Esophagus squamous epithelium (tissue), 4 donors: ENCODE measurements at regions not wholly inside any gene's neighbourhood (a gene's known extent, or its start where the extent isn't known, plus 50 kb on each side); places are given as distances from the start of the nearest gene placed in this dataset.

Experiments used
- POLR2A ChIP-seq, 4 donors: fragments of 450-650 bp; IDR thresholded peaks; one replicate each; pipeline ENCODE4 v1.6.1; 2017; ENCODE audit warnings: antibody characterized with exemption in 4 of 4, mild to moderate bottlenecking in 4 of 4, moderate library complexity in 3 of 4
- TF ChIP-seq, protein P1 (sequence below), 6 experiments: fragments of 450-650 bp in 4 of 6; fragments of 200-600 bp in 2 of 6; sonication (generic) in 2 of 6; IDR thresholded peaks; one replicate each; pipeline ENCODE4 v1.5.1; 2016 to 2019; ENCODE audit warnings: antibody characterized with exemption in 6 of 6, mild to moderate bottlenecking in 4 of 6, moderate library complexity in 4 of 6

DNA sequence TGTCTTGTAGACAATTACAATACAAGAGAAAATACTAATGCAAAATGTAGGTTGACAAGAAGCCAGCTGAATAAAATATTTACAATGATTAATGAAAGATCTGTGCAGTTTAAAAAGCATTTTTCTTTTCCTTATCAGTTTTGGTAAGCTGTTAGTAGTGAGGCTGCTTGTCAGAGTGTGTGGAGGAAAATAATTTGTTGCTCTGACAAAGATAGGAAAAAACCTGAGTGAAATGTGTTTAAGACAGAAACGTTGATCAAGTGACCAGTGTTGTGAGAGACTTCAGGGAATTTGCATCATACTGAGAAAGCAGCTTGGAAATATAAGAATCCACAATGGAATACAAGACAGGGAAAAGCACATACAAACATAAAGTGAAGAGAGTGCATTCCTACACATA is 360.3 kb upstream of the CDH18 start:
- TF ChIP-seq POLR2A (IDR thresholded peaks at IDR 0.05): no peak
- TF ChIP-seq, protein P1, sequence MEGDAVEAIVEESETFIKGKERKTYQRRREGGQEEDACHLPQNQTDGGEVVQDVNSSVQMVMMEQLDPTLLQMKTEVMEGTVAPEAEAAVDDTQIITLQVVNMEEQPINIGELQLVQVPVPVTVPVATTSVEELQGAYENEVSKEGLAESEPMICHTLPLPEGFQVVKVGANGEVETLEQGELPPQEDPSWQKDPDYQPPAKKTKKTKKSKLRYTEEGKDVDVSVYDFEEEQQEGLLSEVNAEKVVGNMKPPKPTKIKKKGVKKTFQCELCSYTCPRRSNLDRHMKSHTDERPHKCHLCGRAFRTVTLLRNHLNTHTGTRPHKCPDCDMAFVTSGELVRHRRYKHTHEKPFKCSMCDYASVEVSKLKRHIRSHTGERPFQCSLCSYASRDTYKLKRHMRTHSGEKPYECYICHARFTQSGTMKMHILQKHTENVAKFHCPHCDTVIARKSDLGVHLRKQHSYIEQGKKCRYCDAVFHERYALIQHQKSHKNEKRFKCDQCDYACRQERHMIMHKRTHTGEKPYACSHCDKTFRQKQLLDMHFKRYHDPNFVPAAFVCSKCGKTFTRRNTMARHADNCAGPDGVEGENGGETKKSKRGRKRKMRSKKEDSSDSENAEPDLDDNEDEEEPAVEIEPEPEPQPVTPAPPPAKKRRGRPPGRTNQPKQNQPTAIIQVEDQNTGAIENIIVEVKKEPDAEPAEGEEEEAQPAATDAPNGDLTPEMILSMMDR (IDR thresholded peaks at IDR 0.05): no peak
